OCI-LY1 (cell line): ENCODE measurements at regions not wholly inside any gene's neighbourhood (a gene's known extent, or its start where the extent isn't known, plus 50 kb on each side); places are given as distances from the start of the nearest gene placed in this dataset.

Source experiments
- EZH2 ChIP-seq: fragments of 200-600 bp; sonication (generic), shearing (Covaris generic); IDR thresholded peaks from 2 replicates; pipeline ENCODE4 v1.8.0; 2017; ENCODE audit warnings: borderline replicate concordance, mixed run types, mild to moderate bottlenecking, antibody characterized with exemption, low read length, moderate library complexity, mixed read lengths
- TF ChIP-seq, protein P1 (sequence below): fragments of 200-600 bp; sonication (generic), shearing (Covaris generic); IDR thresholded peaks from 2 replicates; pipeline ENCODE4 v1.5.1; 2017; ENCODE audit warnings: mild to moderate bottlenecking, antibody characterized with exemption, low read length, moderate library complexity, mixed read lengths

- TF ChIP-seq, protein P1, sequence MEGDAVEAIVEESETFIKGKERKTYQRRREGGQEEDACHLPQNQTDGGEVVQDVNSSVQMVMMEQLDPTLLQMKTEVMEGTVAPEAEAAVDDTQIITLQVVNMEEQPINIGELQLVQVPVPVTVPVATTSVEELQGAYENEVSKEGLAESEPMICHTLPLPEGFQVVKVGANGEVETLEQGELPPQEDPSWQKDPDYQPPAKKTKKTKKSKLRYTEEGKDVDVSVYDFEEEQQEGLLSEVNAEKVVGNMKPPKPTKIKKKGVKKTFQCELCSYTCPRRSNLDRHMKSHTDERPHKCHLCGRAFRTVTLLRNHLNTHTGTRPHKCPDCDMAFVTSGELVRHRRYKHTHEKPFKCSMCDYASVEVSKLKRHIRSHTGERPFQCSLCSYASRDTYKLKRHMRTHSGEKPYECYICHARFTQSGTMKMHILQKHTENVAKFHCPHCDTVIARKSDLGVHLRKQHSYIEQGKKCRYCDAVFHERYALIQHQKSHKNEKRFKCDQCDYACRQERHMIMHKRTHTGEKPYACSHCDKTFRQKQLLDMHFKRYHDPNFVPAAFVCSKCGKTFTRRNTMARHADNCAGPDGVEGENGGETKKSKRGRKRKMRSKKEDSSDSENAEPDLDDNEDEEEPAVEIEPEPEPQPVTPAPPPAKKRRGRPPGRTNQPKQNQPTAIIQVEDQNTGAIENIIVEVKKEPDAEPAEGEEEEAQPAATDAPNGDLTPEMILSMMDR = no peak
- TF ChIP-seq EZH2 = no peak
These were observed 118.3 kb downstream of the TMA16 start for GRCh38 chr4:163612762-163613161.
